HG02642 (cell line): ENCODE measurements at regions not wholly inside any gene's neighbourhood (a gene's known extent, or its start where the extent isn't known, plus 50 kb on each side); places are given as distances from the start of the nearest gene placed in this dataset.
"Not testable (repeated sequence)": the region's sequence is repeated elsewhere in the genome, so short reads cannot be mapped to it uniquely, and the experiment has no call there.

Experiments used
- ATAC-seq: cut with Tn5 transposase; IDR thresholded peaks from one replicate; pipeline ENCODE4 v1.9.1; 2021; ENCODE audit warnings: mild to moderate bottlenecking; ENCODE audit not compliant: unreplicated experiment, poor library complexity

DNA sequence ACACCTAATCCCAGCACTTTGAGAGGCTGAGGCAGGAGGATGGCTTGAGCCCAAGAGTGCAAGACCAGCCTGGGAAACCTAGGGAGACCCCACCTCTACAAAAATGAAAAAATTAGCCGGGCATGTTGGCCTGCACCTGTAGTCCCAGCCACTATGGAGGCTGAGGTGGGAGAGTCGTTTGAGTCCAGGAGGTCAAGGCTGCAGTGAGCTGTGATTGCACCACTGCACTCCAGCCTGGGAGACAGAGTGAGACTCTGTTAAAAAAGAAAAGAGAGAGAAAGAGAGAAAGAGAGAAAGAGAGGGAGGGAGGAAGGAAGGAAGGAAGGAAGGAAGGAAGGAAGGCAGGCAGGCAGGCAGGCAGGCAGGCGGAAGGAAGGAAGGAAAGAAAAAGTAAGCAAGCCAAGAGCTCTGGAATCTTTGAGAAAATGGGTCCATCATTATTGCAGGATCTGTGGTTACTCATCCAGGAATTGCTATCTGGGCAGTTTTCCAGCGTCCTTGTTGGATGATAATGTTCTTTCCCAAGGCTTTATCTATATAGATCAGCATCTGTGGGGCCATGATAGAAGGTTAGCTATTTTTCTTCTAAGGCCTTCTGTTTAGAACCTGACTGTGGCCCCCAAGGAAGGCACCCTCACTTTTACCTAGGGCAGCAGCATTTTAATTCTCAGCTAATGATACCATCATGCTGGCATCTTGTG lies 533.2 kb upstream of the CDH5 start:
- no peak for ATAC-seq

DNA sequence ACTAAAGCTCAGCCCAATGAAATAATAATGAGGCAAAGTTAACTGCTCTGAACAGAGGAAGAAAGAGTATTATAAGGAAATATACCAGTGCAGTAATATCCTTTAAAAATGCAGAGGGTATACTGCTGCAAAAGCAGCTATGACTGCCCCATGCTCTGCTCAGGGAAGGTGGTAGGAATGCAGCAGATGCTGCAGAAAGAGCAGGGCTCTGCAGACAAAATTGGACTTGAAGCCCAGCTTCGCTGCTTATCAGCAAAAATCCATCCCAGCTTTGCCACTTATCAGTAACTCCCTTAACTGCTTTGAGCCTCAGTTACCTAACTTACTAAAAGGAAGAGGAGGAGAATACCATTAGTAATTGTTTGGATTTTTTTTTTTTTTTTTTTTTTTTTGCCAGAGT lies 533.8 kb upstream of the CDH5 start:
- ATAC-seq = no peak

DNA sequence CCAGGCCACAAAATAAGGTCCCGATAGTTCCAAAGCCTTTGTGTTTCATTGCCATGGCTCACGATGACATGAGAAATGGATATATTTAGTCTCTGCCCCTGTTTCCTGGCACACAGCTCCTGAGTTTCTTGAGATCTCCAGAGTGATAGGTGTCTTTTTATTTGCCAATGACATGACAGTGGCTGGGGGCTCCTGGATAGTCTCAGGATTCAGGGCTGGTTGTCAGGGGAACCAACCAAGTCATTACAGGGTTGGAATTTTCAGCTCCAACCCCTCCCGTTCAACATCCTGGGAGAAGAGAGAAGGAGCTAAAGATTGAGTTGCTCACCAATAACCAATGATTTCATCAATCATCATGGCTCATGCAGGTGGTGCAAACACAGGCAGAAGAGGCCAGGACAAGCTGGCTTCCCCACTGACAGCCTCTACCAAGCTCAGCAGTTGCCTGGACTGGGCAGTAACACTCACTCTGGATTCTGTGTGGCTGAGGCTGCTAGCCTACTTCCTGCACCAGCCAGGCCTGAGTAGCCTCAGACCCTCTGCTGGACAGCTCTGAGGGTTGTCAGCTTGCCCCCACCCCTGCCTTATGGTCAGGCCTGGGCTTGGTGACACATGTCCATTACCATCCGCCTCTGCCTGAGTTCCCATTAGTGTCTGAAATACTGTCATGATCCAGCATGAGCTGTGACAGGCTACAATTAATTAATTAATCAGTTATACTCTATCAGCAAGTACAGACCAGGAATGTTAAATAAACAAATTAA lies 534.4 kb upstream of the CDH5 start:
- ATAC-seq = no peak

DNA sequence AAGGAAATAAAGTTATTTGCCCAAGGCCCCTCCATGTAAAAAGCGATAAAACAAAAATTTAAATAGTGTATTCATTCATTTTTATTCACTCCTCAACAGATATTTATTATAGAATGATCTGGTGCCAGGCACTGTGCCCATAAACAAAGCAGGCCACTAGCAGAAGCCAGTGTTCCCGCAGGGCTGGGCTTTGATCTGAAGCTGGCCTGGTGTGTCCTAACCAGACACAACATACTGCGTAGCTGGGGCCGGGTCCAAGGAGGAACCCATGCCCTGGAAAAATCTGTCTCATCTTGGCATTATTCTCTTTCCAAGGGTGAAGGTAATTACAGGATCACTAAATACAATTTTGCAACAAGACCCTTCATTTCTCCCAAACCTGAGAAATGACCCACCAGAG lies 537.4 kb upstream of the CDH5 start:
- ATAC-seq = no peak

DNA sequence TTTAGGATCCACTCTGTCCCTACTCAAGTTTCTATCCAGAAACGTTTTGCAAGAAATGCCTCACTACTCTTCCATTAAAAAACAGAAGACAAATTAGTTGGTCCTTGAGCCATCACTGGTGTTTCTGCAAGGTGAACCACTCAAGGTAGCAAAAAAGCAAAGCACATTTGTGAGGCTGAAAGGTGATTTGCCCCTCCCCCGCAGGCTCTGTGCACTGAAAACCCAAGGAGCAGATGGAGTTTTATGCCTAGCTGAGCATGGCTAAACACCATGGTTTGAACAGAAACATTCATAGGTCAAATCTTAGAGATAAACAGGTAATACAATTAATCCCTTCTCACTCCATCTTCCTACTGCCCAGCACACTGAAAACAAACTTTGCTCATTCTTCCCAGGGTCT lies 538.2 kb upstream of the CDH5 start:
- ATAC-seq = no peak

DNA sequence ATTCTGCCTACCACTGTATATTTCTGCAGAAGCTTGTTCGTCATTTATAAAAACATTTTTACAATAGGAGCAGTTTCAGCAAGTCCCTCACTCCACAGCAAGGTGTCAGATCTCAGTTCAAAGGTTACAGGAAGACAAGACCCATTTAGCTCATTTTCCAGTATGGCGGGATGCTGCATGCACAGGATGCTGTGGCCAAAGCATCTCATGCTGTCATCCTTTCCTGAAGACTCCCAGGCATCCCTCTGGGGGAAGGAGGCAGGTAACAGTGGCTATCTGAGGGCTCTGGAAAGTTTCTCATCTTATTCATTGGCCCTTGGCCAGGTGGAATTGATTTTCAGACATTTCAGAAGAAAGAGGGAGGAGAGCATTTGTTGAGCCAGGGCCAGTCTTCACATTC lies 539.3 kb upstream of the CDH5 start:
- ATAC-seq = no peak

DNA sequence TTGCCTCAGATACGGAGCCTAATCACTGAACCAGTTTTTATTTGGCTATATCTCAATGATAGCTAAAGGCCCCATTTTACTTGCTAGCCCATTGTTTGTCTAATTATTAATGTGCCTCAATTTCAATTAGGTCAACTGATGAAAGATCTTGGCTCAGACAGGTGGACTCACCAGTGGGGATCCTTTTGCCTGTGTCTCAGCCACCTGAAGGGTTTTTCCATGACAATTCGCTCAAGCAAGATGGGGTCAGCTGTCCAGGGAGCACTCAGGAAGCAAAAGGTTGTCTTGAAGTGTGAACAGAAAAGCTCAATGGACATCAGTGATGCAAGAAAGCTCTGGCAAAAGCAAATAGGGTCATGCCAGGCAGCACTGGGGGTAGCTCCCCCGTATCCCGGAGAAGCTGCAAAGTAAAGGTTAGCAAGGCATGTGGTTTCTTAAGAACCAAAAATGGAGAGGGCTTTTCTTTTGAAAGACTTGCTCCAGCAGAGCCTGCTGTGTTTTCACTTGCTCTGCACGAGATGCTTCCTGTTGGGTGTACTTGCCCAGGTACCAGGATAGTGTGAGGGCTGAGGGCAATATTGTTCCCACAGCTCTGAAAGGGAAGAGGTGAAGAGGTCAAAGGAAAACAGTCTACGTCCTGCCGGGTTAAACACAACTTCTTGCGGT lies 541.2 kb upstream of the CDH5 start:
- no peak for ATAC-seq

DNA sequence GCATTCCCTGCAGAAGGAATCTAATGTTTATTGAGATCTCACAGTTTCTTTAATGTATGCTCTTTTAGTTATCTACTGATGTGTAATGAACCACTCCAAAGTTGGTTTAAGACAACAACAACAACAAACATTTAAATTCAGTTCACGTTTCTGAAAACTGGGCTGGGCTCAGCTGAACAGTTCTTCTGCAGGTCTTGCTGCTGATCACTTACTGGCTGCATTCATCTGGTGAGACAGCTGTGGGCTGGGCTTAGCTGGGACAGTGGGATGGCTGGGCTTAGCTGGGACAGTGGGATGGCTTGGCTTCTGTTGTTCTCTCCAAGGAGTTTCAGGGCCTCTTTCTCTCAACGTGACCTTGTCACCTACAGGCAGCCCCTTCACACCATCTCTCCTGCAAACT lies 544.3 kb upstream of the CDH5 start:
- ATAC-seq = no peak

DNA sequence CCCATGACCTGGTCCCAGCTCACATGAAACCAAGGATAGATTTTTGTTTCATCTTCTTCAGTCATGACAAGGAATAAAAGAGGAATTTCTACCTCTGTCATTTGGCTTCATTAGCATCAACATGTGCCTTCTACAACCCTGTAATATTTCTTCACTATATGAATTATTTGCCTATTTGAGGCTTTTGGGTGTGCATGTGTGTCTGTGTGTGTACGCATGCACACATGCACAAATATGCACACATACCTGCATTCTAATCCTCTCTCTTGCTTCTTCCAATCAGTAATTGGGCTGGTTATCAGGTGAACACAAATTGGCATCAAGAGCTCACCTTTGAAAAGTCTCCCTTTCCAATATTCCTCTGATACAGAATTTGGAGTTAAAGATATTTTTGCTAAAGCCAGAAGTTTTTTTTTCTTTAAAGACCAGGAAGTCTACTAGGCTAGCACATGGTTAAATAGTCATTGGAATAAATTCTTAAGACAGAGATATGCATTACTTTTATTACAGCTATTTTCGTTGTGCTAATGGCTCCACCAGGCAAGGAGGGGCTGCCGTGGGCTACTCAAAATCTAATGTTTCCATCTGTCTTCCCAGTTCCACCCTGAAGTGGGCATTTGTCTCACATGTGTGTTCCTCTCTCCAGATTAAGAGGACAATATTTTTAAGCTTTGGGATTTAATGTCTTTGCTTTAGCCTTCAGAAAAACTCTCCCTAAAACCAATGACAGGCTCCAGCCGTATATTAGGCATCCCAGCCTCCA lies 547.2 kb upstream of the CDH5 start:
- no peak for ATAC-seq

DNA sequence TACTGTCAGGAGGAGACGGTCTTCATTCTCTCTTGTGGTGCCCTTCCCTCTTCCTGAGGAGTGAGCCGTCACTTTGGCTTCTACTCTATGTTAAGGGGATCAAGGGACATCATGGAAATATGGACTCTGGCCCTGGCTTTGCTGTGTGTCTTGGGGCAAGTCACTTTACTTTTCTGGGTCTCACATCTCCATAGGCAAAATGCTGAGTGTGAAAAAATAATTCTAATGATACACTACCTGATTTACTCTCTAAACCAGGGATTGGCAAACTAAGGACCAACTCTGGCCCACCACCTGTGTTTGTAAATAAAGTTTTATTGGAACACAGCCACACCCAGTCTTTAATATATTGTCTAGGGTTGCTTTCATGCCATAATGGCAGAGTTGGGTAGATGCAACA lies 548.7 kb upstream of the CDH5 start:
- no peak for ATAC-seq

DNA sequence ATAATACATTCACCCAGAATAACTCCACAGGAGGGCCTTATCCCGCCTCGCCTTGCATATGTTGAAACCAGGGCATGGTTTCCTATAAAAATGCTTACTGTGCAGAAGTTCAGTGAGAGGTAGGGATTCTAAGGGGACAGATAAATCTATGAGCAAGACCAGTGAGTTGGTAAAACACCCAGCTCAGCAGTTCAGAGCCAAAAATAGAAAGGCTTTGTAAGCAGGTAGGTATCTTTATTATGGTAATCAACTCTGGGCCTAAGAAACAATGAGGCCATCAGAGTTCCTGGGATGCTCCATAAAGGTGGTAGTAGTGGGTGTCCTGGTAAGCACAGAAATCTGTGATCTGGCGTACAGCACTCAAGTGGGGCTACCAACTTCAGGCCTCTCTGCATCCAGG lies 549.4 kb upstream of the CDH5 start:
- ATAC-seq = no peak

DNA sequence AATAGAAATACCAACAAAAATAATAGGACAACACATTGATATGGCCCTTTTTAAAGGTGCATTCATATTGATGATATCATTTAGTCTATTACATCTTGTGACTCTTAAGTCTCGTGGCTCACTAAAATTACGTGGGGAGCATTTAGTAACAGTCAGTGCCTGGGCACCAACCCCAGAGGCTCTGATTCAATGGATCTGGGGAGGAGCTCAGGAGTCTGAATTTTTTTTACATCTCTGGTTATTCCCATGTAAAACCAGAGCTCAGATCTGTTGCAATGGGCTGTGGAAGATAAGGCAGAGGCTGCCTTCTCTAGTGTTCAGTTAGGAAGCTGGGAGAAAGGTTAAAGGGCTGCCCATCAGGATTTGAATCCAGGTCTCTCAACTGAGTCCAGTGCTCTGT lies 549.9 kb upstream of the CDH5 start:
- ATAC-seq = no peak

DNA sequence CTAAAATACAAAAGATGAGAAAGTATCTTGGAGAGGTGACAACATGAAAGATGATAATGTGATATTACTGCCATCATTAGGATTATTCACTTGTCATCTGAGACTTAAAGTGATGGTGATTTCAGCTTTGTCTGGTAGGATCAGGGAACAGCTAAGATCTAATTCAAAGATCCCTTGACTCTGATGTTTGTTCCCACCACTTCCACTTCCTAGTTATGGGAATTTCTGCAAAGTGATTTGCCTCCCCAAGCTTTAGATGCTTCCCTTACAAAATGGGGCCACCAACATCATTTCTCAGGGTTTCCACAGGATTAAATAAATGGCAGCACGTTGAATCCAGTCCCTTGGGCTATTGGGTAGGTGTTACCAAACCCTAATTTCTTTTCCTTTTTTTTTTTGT lies 550.8 kb upstream of the CDH5 start:
- ATAC-seq = no peak

DNA sequence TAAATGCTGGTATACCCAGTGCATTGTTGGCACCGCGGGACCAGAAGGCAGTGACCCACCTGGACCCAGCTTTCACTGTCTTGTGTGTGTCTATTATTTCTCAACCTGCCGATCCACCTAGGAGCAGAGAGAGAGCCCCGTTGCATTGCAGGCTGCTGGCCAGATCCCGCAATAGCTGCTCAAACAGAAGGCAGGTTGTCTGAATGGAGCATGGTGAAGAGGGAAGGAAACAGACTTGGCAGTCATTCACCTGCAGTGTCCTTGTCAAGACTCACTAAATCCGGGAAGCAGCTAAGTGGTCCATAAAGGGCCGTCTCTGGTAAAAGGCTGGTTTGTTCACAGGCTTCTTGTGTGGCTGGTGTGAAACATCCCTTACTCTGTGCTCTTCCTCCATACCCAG lies 552.6 kb upstream of the CDH5 start:
- ATAC-seq = not testable (repeated sequence)

DNA sequence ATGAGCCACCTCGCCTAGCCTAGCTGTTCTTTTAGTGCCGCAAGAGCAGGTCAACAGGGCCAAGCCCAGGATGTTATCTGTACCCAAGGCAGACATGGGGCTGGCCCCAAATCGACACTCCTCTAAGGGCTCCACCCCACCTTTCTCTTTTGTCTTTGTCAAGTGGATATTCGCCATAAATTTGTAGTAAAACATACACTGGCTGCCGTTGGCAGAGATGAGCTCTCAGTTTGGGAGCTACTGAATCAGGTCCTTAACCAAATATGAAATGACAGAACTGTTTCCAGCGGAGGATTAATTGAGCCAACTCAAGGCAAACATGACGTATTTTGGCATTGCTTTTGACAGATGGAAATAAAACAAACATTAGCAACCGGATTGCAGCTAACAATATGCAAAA lies 556.9 kb upstream of the CDH5 start:
- no peak for ATAC-seq

DNA sequence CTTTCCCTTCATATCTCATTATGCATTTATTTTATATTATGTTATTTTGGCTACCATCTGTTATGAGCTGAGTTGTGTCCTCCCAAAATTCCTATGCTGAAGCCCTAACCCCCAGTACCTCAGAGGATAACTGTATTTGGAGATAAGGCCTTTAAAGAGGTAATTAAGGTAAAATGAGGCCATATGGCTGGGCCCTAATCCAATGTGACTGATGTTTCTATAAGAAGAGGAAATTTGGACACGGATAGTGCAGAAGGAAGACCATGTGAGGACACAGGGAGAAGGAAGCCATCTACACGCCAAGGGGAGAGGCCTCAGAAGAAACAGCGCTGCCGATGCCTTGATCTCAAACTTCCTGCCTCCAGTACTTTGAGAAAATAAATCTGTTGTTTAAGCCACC lies 557.7 kb upstream of the CDH5 start:
- no peak for ATAC-seq

DNA sequence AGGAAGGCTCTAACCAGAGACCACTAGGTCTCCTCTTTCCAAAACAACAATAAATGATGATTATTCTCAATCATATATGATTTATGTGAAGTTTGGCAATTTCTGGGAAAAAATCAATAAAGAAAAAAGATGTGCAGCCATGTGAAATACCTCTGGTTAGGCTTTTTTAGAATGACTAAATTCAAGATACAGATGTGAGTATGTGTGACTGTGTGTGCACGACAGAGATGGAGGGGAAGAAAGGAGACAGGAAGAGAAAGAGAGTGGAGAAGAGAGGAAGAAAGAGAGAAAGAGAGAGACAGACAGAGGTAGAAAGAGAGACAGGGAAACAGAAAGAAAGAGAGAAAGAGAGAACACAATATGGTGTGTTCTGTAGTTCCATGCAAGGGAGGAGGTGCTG lies 558.6 kb upstream of the CDH5 start:
- ATAC-seq = no peak

DNA sequence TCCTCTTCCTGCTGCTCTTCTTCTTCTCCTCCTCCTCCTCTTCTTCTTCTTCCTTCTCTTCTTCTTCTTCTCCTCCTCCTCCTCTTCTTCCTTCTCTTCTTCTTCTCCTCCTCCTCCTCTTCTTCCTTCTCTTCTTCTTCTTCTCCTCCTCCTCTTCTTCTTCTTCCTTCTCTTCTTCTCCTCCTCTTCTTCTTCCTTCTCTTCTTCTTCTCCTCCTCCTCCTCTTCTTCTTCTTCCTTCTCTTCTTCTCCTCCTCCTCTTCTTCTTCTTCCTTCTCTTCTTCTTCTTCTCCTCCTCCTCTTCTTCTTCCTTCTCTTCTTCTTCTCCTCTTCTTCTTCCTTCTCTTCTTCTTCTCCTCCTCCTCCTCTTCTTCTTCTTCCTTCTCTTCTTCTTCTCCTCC lies 560.8 kb upstream of the CDH5 start:
- ATAC-seq = not testable (repeated sequence)

DNA sequence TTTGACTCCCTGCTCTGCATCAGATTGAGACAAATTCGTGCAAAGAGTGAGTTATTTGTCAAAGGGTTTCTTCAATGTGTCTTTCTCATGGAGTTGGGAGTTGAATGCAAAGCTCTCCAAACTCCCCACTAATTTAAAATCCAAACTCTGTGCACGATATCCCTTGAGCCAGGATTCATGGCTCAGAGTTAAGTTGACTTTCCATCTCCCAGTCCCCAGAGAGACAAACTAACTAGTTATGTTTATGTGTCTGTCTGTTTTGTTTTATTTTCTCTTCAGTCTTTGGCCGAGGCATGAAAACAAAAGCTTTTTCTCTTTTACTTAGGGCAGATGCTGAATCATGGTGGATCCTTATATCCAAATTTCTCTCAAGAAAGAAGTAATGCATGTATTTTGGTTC lies 570.0 kb upstream of the CDH5 start:
- no peak for ATAC-seq

DNA sequence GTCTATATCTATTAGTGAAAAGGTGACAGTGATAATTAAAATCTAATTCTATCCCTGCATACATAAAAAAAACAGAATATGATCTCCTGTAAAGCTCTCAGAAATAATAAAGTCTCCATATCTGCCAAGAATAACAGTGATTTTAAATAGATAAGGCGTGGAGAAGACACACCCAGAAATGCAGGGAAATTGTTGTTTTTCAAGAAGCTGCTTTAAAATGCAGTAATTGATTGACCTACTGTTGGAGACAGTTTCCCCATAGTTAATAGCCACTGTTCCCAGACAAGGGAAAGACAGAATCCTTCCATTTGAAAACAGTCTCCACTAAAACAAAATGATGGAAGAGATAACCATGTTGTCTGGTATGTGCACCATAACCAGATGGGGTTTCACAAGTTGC lies 571.5 kb upstream of the CDH5 start:
- ATAC-seq = no peak

DNA sequence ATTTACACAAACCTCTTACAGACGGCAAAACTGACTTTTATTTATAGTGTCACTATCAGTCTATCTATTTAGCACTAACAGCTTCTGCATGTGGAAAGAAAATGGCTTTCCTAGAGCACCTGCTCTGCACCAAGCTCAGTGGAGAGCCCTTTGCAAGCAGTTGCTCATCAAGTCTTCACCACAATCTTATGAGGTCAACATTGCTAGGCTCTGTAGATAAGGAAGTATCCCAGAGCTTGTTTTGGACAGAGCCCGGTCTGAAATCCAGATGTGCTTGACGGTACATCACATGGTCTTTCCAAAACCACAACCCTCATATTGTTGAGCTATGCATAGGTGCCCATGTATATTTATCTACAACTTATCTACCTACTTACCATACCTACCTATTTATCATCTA lies 572.7 kb upstream of the CDH5 start:
- no peak for ATAC-seq
